Kidney epithelial cell (primary cell): ENCODE measurements at regions not wholly inside any gene's neighbourhood (a gene's known extent, or its start where the extent isn't known, plus 50 kb on each side); places are given as distances from the start of the nearest gene placed in this dataset.

Experiments
- DNase-seq: peaks from one replicate; pipeline ENCODE4 v3.0.0-alpha.2; 2010; ENCODE audit warnings: low read depth
- H3K27me3 ChIP-seq: 2 replicates; pipeline ENCODE4 v1.6.0; 2011; ENCODE audit warnings: low read length; ENCODE audit not compliant: control insufficient read depth, insufficient read depth
- H3K36me3 ChIP-seq: 2 replicates; pipeline ENCODE4 v1.5.1; 2011; ENCODE audit warnings: low read length; ENCODE audit not compliant: control insufficient read depth, insufficient read depth
- H3K4me3 ChIP-seq: 2 replicates; pipeline ENCODE4 v1.5.1; 2011; ENCODE audit warnings: low read depth, mild to moderate bottlenecking, control low read depth, low read length
- CTCF ChIP-seq: IDR thresholded peaks from 2 replicates; pipeline ENCODE4 v1.5.1; 2011; ENCODE audit warnings: mild to moderate bottlenecking, moderate library complexity, low read length, control low read depth, inconsistent platforms; ENCODE audit not compliant: insufficient read depth, poor library complexity, severe bottlenecking

- Histone ChIP-seq H3K36me3 (no peaks in the 10 kb centered on the region), H3K4me3 (no peak overlapping the region), H3K27me3 (no peaks in the 10 kb centered on the region)
- no peak for DNase-seq
- TF ChIP-seq CTCF, result no peak
Measured at GRCh38 chr5:174528821-174529544, 195.4 kb upstream of the MSX2 start.

- TF ChIP-seq CTCF, result no peak
- H3K27me3 ChIP-seq, result no peaks in the 10 kb centered on the region
Measured at GRCh38 chr5:174529925-174530681, 194.3 kb upstream of the MSX2 start.

GRCh38 chr5:174531782-174532191 is 192.6 kb upstream of the MSX2 start:
- DNase-seq, result no peak
- no peak overlapping the region for H3K4me3 ChIP-seq
- no peaks in the 10 kb centered on the region for H3K36me3 ChIP-seq
- no peak for TF ChIP-seq CTCF
- no peaks in the 10 kb centered on the region for H3K27me3 ChIP-seq

More at GRCh38 chr5:174529925-174530681, 194.3 kb upstream of the MSX2 start:
- no peak overlapping the region for H3K4me3 ChIP-seq
- H3K36me3 ChIP-seq, result no peaks in the 10 kb centered on the region
- DNase-seq, result no peak

- Histone ChIP-seq H3K27me3 (no peaks in the 10 kb centered on the region), H3K4me3 (no peak overlapping the region), H3K36me3 (no peaks in the 10 kb centered on the region)
- TF ChIP-seq CTCF, result no peak
- DNase-seq, result peak; percentile 75
Measured at GRCh38 chr5:174532455-174533453, 191.6 kb upstream of the MSX2 start.

GRCh38 chr5:174533751-174534241 is 190.6 kb upstream of the MSX2 start:
- Histone ChIP-seq H3K4me3 (no peak overlapping the region), H3K36me3 (no peaks in the 10 kb centered on the region), H3K27me3 (no peaks in the 10 kb centered on the region)
- TF ChIP-seq CTCF, result no peak
- peak; percentile 44 for DNase-seq
